Prostate gland (tissue), 2 donors: ENCODE measurements at regions not wholly inside any gene's neighbourhood (a gene's known extent, or its start where the extent isn't known, plus 50 kb on each side); places are given as distances from the start of the nearest gene placed in this dataset.

Experiments used
- POLR2A ChIP-seq: fragments of 450-650 bp; IDR thresholded peaks from one replicate; pipeline ENCODE4 v1.6.1; 2016; ENCODE audit warnings: antibody characterized with exemption, mild to moderate bottlenecking
- POLR2AphosphoS5 ChIP-seq: sonication (generic); formaldehyde crosslinking; IDR thresholded peaks from one replicate; pipeline ENCODE4 v1.6.1; 2017; ENCODE audit warnings: antibody characterized with exemption
- TF ChIP-seq, protein P1 (sequence below), 4 experiments: fragments of 200-600 bp in 2 of 4; fragments of 450-650 bp in 2 of 4; sonication (generic) in 2 of 4; IDR thresholded peaks; 1 replicate in 3 of 4; 2 replicates in 1 of 4; pipeline ENCODE4 v1.5.1; 2016 to 2019; ENCODE audit warnings: antibody characterized with exemption in 4 of 4, mild to moderate bottlenecking in 2 of 4, moderate library complexity in 2 of 4

DNA sequence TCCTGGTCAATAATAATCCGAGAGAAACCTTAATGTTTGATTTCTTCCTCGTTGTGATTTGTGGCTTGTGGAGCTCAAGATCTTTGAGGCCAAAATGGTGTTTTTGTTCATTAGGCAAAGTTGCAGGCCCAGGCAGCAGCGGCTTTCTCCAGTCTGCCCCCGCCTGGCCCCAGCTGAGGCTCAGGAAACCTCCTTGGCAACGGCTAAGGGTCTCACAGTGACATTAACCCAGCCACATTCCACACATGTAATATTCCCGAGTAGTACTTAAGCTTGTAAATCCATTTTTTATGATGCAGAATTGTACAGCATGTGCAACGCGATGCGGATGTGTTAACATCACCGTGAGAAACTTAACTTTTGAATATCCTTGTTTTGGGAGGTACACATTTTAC lies 200.1 kb downstream of the BCL11A start:
- TF ChIP-seq, protein P1, sequence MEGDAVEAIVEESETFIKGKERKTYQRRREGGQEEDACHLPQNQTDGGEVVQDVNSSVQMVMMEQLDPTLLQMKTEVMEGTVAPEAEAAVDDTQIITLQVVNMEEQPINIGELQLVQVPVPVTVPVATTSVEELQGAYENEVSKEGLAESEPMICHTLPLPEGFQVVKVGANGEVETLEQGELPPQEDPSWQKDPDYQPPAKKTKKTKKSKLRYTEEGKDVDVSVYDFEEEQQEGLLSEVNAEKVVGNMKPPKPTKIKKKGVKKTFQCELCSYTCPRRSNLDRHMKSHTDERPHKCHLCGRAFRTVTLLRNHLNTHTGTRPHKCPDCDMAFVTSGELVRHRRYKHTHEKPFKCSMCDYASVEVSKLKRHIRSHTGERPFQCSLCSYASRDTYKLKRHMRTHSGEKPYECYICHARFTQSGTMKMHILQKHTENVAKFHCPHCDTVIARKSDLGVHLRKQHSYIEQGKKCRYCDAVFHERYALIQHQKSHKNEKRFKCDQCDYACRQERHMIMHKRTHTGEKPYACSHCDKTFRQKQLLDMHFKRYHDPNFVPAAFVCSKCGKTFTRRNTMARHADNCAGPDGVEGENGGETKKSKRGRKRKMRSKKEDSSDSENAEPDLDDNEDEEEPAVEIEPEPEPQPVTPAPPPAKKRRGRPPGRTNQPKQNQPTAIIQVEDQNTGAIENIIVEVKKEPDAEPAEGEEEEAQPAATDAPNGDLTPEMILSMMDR (IDR thresholded peaks at IDR 0.05) = no peak
- TF ChIP-seq POLR2A (no peak), POLR2AphosphoS5 (peak; percentile 74)
